ENCODE measurements at regions not wholly inside any gene's neighbourhood (a gene's known extent, or its start where the extent isn't known, plus 50 kb on each side); places are given as distances from the start of the nearest gene placed in this dataset.

DNA sequence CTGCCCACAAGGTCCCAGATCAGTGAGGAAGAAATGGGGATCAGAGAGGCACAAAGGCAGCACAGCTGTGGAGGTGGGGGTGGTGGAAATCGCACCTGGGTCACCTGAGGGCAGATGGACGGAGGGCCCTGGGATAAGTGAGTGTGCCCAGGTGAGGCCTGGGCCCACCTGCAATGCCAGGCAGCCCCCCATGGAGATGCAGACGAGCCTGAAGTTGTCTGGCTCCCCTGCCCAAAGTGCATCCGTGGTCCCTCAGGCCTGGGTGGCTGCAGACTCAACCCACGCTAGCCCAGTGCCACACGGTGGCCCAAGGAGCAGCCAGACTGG is 84.9 kb downstream of the NCOR2 start:
- no peak for TF ChIP-seq SP1 (IDR thresholded peaks at IDR 0.05)
- TF ChIP-seq CTBP1 (IDR thresholded peaks at IDR 0.05; ENCODE audit: borderline replicate concordance) = no peak
- TF ChIP-seq NFRKB (IDR thresholded peaks at IDR 0.05) = no peak
- no peak for TF ChIP-seq SUZ12 (IDR thresholded peaks at IDR 0.05)
- TF ChIP-seq, protein P1, sequence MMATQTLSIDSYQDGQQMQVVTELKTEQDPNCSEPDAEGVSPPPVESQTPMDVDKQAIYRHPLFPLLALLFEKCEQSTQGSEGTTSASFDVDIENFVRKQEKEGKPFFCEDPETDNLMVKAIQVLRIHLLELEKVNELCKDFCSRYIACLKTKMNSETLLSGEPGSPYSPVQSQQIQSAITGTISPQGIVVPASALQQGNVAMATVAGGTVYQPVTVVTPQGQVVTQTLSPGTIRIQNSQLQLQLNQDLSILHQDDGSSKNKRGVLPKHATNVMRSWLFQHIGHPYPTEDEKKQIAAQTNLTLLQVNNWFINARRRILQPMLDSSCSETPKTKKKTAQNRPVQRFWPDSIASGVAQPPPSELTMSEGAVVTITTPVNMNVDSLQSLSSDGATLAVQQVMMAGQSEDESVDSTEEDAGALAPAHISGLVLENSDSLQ (IDR thresholded peaks at IDR 0.05) = no peak
- no peak for TF ChIP-seq ELF4 (IDR thresholded peaks at IDR 0.05)
- TF ChIP-seq TARDBP (IDR thresholded peaks at IDR 0.05) = no peak
- TF ChIP-seq FOXK2 (IDR thresholded peaks at IDR 0.05) = no peak
